Upper lobe of left lung (tissue), 6 donors: ENCODE measurements at regions not wholly inside any gene's neighbourhood (a gene's known extent, or its start where the extent isn't known, plus 50 kb on each side); places are given as distances from the start of the nearest gene placed in this dataset.

Source experiments
- ATAC-seq, 2 donors: fragments of 200-7000 bp; cut with Tn5 transposase; one replicate each; pipeline ENCODE4 v1.9.1; 2022; ENCODE audit warnings: mild to moderate bottlenecking in 2 of 2, moderate library complexity in 2 of 2; ENCODE audit not compliant: low FRiP score in 2 of 2
- DNase-seq, 2 donors: peaks; one replicate each; pipeline ENCODE4 v3.0.0-alpha.2; 2019 to 2020
- H3K27ac ChIP-seq, 4 donors: fragments of 200-600 bp; sonication (generic); one replicate each; pipeline ENCODE4 v1.5.1; 2016 to 2019
- H3K27me3 ChIP-seq, 4 donors: fragments of 200-600 bp; sonication (generic); one replicate each; pipeline ENCODE4 v1.5.1; 2017 to 2019
- H3K36me3 ChIP-seq, 4 donors: fragments of 200-600 bp; sonication (generic); one replicate each; pipeline ENCODE4 v1.5.1; 2016 to 2019
- H3K4me1 ChIP-seq, 4 donors: fragments of 200-600 bp; sonication (generic); one replicate each; pipeline ENCODE4 v1.5.1; 2018 to 2019
- H3K4me3 ChIP-seq, 4 donors: fragments of 200-600 bp; sonication (generic); one replicate each; pipeline ENCODE4 v1.5.1; 2017 to 2019; ENCODE audit warnings: mild to moderate bottlenecking in 2 of 4, moderate library complexity in 1 of 4
- H3K9me3 ChIP-seq, 4 donors: fragments of 200-600 bp; sonication (generic); one replicate each; pipeline ENCODE4 v1.5.1; 2018 to 2019
- CTCF ChIP-seq, 6 experiments: fragments of 450-650 bp in 4 of 6; fragments of 200-600 bp in 2 of 6; sonication (generic) in 2 of 6; IDR thresholded peaks; one replicate each; pipeline ENCODE4 v1.5.1; 2016 to 2019; ENCODE audit warnings: antibody characterized with exemption in 6 of 6
- EP300 ChIP-seq, 4 donors: sonication (generic); formaldehyde crosslinking; IDR thresholded peaks; one replicate each; pipeline ENCODE4 v1.5.1; 2017; ENCODE audit warnings: antibody characterized with exemption in 4 of 4, control low read depth in 2 of 4
- POLR2A ChIP-seq, 4 donors: fragments of 450-650 bp; IDR thresholded peaks; one replicate each; pipeline ENCODE4 v1.5.1; 2016 to 2017; ENCODE audit warnings: antibody characterized with exemption in 4 of 4, mild to moderate bottlenecking in 2 of 4
- POLR2AphosphoS5 ChIP-seq, 2 donors: sonication (generic); formaldehyde crosslinking; IDR thresholded peaks; one replicate each; pipeline ENCODE4 v1.5.1; 2017; ENCODE audit warnings: antibody characterized with exemption in 2 of 2
- WGBS, 2 donors: methylation state at CpG; one replicate each; pipeline ENCODE4 v1.1.5; 2017 to 2018; 5-methylcytosine and 5-hydroxymethylcytosine counted together
- donor health status: DM: no; HTN: no; CAD: no; lungs with moderate emphysema.
- donor health status: DM: no; HTN: yes; CAD: no; lungs with severe emphysema.

GRCh38 chr15:29959384-29960137 lies 123.2 kb upstream of the GOLGA8J start:
- DNase-seq (no peak), ATAC-seq (no peak)
- H3K27ac ChIP-seq: no peak overlapping the region
- no peaks in the 10 kb centered on the region for H3K4me1 ChIP-seq
- no peak overlapping the region for H3K4me3 ChIP-seq
- WGBS, 2 donors: 76 to 83% methylated on average over 9 of the region's 9 CpGs
- H3K36me3 ChIP-seq: no peaks in the 10 kb centered on the region
- H3K27me3 ChIP-seq: no peaks in the 10 kb centered on the region
- TF ChIP-seq POLR2AphosphoS5 (IDR thresholded peaks at IDR 0.05) (no peak), CTCF (IDR thresholded peaks at IDR 0.05) (no peak), POLR2A (IDR thresholded peaks at IDR 0.05) (no peak), EP300 (IDR thresholded peaks at IDR 0.05) (no peak)
- H3K9me3 ChIP-seq: no peaks in the 10 kb centered on the region

- H3K9me3 ChIP-seq: no peaks in the 10 kb centered on the region
- no peaks in the 10 kb centered on the region for H3K36me3 ChIP-seq
- no peak for TF ChIP-seq POLR2AphosphoS5 (IDR thresholded peaks at IDR 0.05)
- no peak for TF ChIP-seq EP300 (IDR thresholded peaks at IDR 0.05)
- TF ChIP-seq POLR2A (IDR thresholded peaks at IDR 0.05): no peak
- no peak for TF ChIP-seq CTCF (IDR thresholded peaks at IDR 0.05)
- H3K27me3 ChIP-seq: no peaks in the 10 kb centered on the region
- H3K4me1 ChIP-seq: peaks cover 0 to 3% (median 0%) of the 10 kb centered on the region in 4 donors
- WGBS, 2 donors: 50 to 55% methylated on average over 1 of the region's 1 CpG
- no peak for DNase-seq
- H3K4me3 ChIP-seq: no peak overlapping the region
- no peak for ATAC-seq
- no peak overlapping the region for H3K27ac ChIP-seq
These were observed 130.0 kb upstream of the TJP1 start for GRCh38 chr15:29952225-29952624.

GRCh38 chr15:29945943-29946596 lies 123.8 kb upstream of the TJP1 start:
- Histone ChIP-seq H3K27ac (no peak overlapping the region), H3K9me3 (no peaks in the 10 kb centered on the region), H3K4me3 (no peak overlapping the region), H3K4me1 (no peaks in the 10 kb centered on the region), H3K36me3 (no peaks in the 10 kb centered on the region), H3K27me3 (no peaks in the 10 kb centered on the region)
- no peak for TF ChIP-seq POLR2AphosphoS5 (IDR thresholded peaks at IDR 0.05)
- TF ChIP-seq EP300 (IDR thresholded peaks at IDR 0.05): no peak
- TF ChIP-seq CTCF (IDR thresholded peaks at IDR 0.05): no peak
- TF ChIP-seq POLR2A (IDR thresholded peaks at IDR 0.05): no peak
- no peak for ATAC-seq
- 78 to 85% methylated on average over 9 of the region's 9 CpGs for WGBS, 2 donors
- no peak for DNase-seq

- TF ChIP-seq POLR2A (IDR thresholded peaks at IDR 0.05): no peak
- TF ChIP-seq CTCF (IDR thresholded peaks at IDR 0.05): no peak
- no peak for TF ChIP-seq POLR2AphosphoS5 (IDR thresholded peaks at IDR 0.05)
- no peak for TF ChIP-seq EP300 (IDR thresholded peaks at IDR 0.05)
- Histone ChIP-seq H3K4me1 (no peaks in the 10 kb centered on the region), H3K27me3 (no peaks in the 10 kb centered on the region), H3K27ac (no peak overlapping the region), H3K4me3 (no peak overlapping the region), H3K9me3 (no peaks in the 10 kb centered on the region), H3K36me3 (no peaks in the 10 kb centered on the region)
- WGBS, 2 donors: 74 to 77% methylated on average over 2 of the region's 2 CpGs
- DNase-seq (no peak), ATAC-seq (no peak)
These were observed 122.7 kb upstream of the TJP1 start for GRCh38 chr15:29944925-29945324.
